ENCODE measurements at regions not wholly inside any gene's neighbourhood (a gene's known extent, or its start where the extent isn't known, plus 50 kb on each side); places are given as distances from the start of the nearest gene placed in this dataset.

GRCh38 chrX:112266136-112266535 lies 183.6 kb upstream of the TRPC5 start:
- Histone ChIP-seq H3K79me2 (no peaks in the 10 kb centered on the region), H3K36me3 (replicated peaks; ENCODE audit: insufficient read depth, low read depth) (no peaks in the 10 kb centered on the region), H3K4me2 (no peak overlapping the region), H3K27me3 (no peaks in the 10 kb centered on the region), H3K9me2 (replicated peaks; ENCODE audit: insufficient read depth) (no peaks in the 10 kb centered on the region), H4K20me1 (ENCODE audit: insufficient read depth, poor library complexity, severe bottlenecking) (no peaks in the 10 kb centered on the region), H3K4me3 (no peak overlapping the region), H3K9me3 (ENCODE audit: low read depth) (no peaks in the 10 kb centered on the region), H3K4me1 (ENCODE audit: insufficient read depth) (no peaks in the 10 kb centered on the region), H2AFZ (no peak overlapping the region), H3K27ac (no peak overlapping the region)
- DNase-seq (ENCODE audit: low spot score) = no peak
- 76% methylated on average over 2 of the region's 2 CpGs for WGBS (ENCODE audit: low lambda C conversion rate, missing lambda C conversion rate)
- no peak for TF ChIP-seq EZH2 (IDR thresholded peaks at IDR 0.05; ENCODE audit: borderline replicate concordance)
- no peak for TF ChIP-seq CTCF (IDR thresholded peaks at IDR 0.05; ENCODE audit: poor library complexity)
- no peak for TF ChIP-seq EZH2phosphoT487 (IDR thresholded peaks at IDR 0.05; ENCODE audit: low read depth, severe bottlenecking, unreplicated experiment)

- WGBS (ENCODE audit: low lambda C conversion rate, missing lambda C conversion rate) = 83% methylated on average over 3 of the region's 3 CpGs
- Histone ChIP-seq H3K4me1 (ENCODE audit: insufficient read depth) (no peaks in the 10 kb centered on the region), H4K20me1 (ENCODE audit: insufficient read depth, poor library complexity, severe bottlenecking) (no peaks in the 10 kb centered on the region), H2AFZ (no peak overlapping the region), H3K9me2 (replicated peaks; ENCODE audit: insufficient read depth) (no peaks in the 10 kb centered on the region), H3K36me3 (replicated peaks; ENCODE audit: insufficient read depth, low read depth) (no peaks in the 10 kb centered on the region), H3K9me3 (ENCODE audit: low read depth) (no peaks in the 10 kb centered on the region), H3K4me2 (no peak overlapping the region), H3K27me3 (no peaks in the 10 kb centered on the region), H3K27ac (no peak overlapping the region), H3K4me3 (no peak overlapping the region), H3K79me2 (no peaks in the 10 kb centered on the region)
- DNase-seq (ENCODE audit: low spot score) = no peak
- TF ChIP-seq CTCF (IDR thresholded peaks at IDR 0.05; ENCODE audit: poor library complexity) (no peak), EZH2 (IDR thresholded peaks at IDR 0.05; ENCODE audit: borderline replicate concordance) (no peak), EZH2phosphoT487 (IDR thresholded peaks at IDR 0.05; ENCODE audit: low read depth, severe bottlenecking, unreplicated experiment) (no peak)
Observed at GRCh38 chrX:112259375-112259774, 176.8 kb upstream of the TRPC5 start.

DNA sequence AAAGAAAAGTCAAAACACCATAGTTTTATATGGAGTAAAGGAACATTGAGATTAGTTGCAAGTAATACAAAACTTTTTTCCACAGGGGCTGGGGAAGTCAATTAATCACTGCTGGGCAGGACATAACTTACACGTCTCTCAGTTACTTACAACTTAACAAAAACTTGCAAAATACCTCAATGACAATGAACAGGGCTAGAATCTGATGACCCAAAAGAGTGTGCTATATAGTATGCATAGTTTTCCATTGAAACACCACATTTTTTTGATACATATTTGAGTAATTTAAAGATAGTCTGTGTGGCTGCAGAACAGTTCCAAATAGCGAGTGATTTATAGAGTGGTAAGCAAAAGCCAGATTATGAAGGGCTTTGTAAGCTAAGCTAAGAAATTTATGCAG lies 172.3 kb upstream of the TRPC5 start:
- no peaks in the 10 kb centered on the region for H3K4me1 ChIP-seq (ENCODE audit: insufficient read depth)
- H3K36me3 ChIP-seq (replicated peaks; ENCODE audit: insufficient read depth, low read depth) = no peaks in the 10 kb centered on the region
- TF ChIP-seq EZH2phosphoT487 (IDR thresholded peaks at IDR 0.05; ENCODE audit: low read depth, severe bottlenecking, unreplicated experiment) = no peak
- TF ChIP-seq EZH2 (IDR thresholded peaks at IDR 0.05; ENCODE audit: borderline replicate concordance) = no peak
- no peak for TF ChIP-seq CTCF (IDR thresholded peaks at IDR 0.05; ENCODE audit: poor library complexity)
- H3K27me3 ChIP-seq = no peaks in the 10 kb centered on the region
- no peak overlapping the region for H3K27ac ChIP-seq
- H2AFZ ChIP-seq = no peak overlapping the region
- H3K79me2 ChIP-seq = no peaks in the 10 kb centered on the region
- no peaks in the 10 kb centered on the region for H4K20me1 ChIP-seq (ENCODE audit: insufficient read depth, poor library complexity, severe bottlenecking)
- no peak overlapping the region for H3K4me2 ChIP-seq
- H3K4me3 ChIP-seq = no peak overlapping the region
- no peak for DNase-seq (ENCODE audit: low spot score)
- H3K9me3 ChIP-seq (ENCODE audit: low read depth) = no peaks in the 10 kb centered on the region
- H3K9me2 ChIP-seq (replicated peaks; ENCODE audit: insufficient read depth) = no peaks in the 10 kb centered on the region
- 57% methylated on average over 2 of the region's 2 CpGs for WGBS (ENCODE audit: low lambda C conversion rate, missing lambda C conversion rate)

- H3K79me2 ChIP-seq = no peaks in the 10 kb centered on the region
- H2AFZ ChIP-seq = no peak overlapping the region
- H3K9me3 ChIP-seq (ENCODE audit: low read depth) = no peaks in the 10 kb centered on the region
- H3K36me3 ChIP-seq (replicated peaks; ENCODE audit: insufficient read depth, low read depth) = no peaks in the 10 kb centered on the region
- no peak overlapping the region for H3K4me2 ChIP-seq
- no peak overlapping the region for H3K4me3 ChIP-seq
- no peaks in the 10 kb centered on the region for H4K20me1 ChIP-seq (ENCODE audit: insufficient read depth, poor library complexity, severe bottlenecking)
- no peaks in the 10 kb centered on the region for H3K9me2 ChIP-seq (replicated peaks; ENCODE audit: insufficient read depth)
- no peak overlapping the region for H3K27ac ChIP-seq
- TF ChIP-seq EZH2 (IDR thresholded peaks at IDR 0.05; ENCODE audit: borderline replicate concordance) (no peak), CTCF (IDR thresholded peaks at IDR 0.05; ENCODE audit: poor library complexity) (no peak), EZH2phosphoT487 (IDR thresholded peaks at IDR 0.05; ENCODE audit: low read depth, severe bottlenecking, unreplicated experiment) (no peak)
- DNase-seq (ENCODE audit: low spot score) = no peak
- no peaks in the 10 kb centered on the region for H3K27me3 ChIP-seq
- WGBS (ENCODE audit: low lambda C conversion rate, missing lambda C conversion rate) = 88% methylated on average over 1 of the region's 1 CpG
- no peaks in the 10 kb centered on the region for H3K4me1 ChIP-seq (ENCODE audit: insufficient read depth)
Observed at GRCh38 chrX:112247714-112248113, 165.1 kb upstream of the TRPC5 start.

Measured in hepatocyte (in vitro differentiated cells).